ENCODE measurements at regions not wholly inside any gene's neighbourhood (a gene's known extent, or its start where the extent isn't known, plus 50 kb on each side); places are given as distances from the start of the nearest gene placed in this dataset.

- no peak for TF ChIP-seq CTCF (IDR thresholded peaks at IDR 0.05)
- intact Hi-C loops (cut with DNase I): no loop called here
- no peak overlapping the region for H3K27ac ChIP-seq
- DNase-seq: no peak
- no peaks in the 10 kb centered on the region for H3K27me3 ChIP-seq
- no peaks in the 10 kb centered on the region for H3K4me1 ChIP-seq
- no peaks in the 10 kb centered on the region for H3K9me3 ChIP-seq
- no peak overlapping the region for H3K9ac ChIP-seq (ENCODE audit: low read depth in 2 of 2, low read length in 2 of 2)
- no peak overlapping the region for H3K4me3 ChIP-seq
- H3K36me3 ChIP-seq: no peaks in the 10 kb centered on the region
Measured at GRCh38 chr7:35355911-35356310, 102.0 kb upstream of the TBX20 start.

GRCh38 chr7:35355199-35355598 is 101.3 kb upstream of the TBX20 start:
- intact Hi-C loops (cut with DNase I): no loop called here
- H3K27me3 ChIP-seq: no peaks in the 10 kb centered on the region
- no peak for DNase-seq
- no peak overlapping the region for H3K4me3 ChIP-seq
- no peaks in the 10 kb centered on the region for H3K9me3 ChIP-seq
- no peak overlapping the region for H3K27ac ChIP-seq
- no peak for TF ChIP-seq CTCF (IDR thresholded peaks at IDR 0.05)
- no peak overlapping the region for H3K9ac ChIP-seq (ENCODE audit: low read depth in 2 of 2, low read length in 2 of 2)
- H3K36me3 ChIP-seq: no peaks in the 10 kb centered on the region
- H3K4me1 ChIP-seq: no peaks in the 10 kb centered on the region

GRCh38 chr7:35353481-35353880 is 99.6 kb upstream of the TBX20 start:
- no peaks in the 10 kb centered on the region for H3K27me3 ChIP-seq
- H3K36me3 ChIP-seq: no peaks in the 10 kb centered on the region
- H3K9ac ChIP-seq (ENCODE audit: low read depth in 2 of 2, low read length in 2 of 2): no peak overlapping the region
- no peaks in the 10 kb centered on the region for H3K4me1 ChIP-seq
- TF ChIP-seq CTCF (IDR thresholded peaks at IDR 0.05): no peak
- intact Hi-C loops (cut with DNase I): no loop called here
- no peak overlapping the region for H3K27ac ChIP-seq
- H3K9me3 ChIP-seq: no peaks in the 10 kb centered on the region
- no peak for DNase-seq
- no peak overlapping the region for H3K4me3 ChIP-seq

- intact Hi-C loops (cut with DNase I): no loop called here
- no peak for TF ChIP-seq CTCF (IDR thresholded peaks at IDR 0.05)
- Histone ChIP-seq H3K36me3 (no peaks in the 10 kb centered on the region), H3K27ac (no peak overlapping the region), H3K27me3 (no peaks in the 10 kb centered on the region), H3K4me1 (no peaks in the 10 kb centered on the region), H3K9me3 (no peaks in the 10 kb centered on the region), H3K9ac (ENCODE audit: low read depth in 2 of 2, low read length in 2 of 2) (no peak overlapping the region), H3K4me3 (no peak overlapping the region)
- no peak for DNase-seq
Measured at GRCh38 chr7:35351466-35351865, 97.6 kb upstream of the TBX20 start.

- no peak for TF ChIP-seq CTCF (IDR thresholded peaks at IDR 0.05)
- no peak for DNase-seq
- intact Hi-C loops (cut with DNase I): no loop called here
- Histone ChIP-seq H3K4me3 (no peak overlapping the region), H3K9me3 (no peaks in the 10 kb centered on the region), H3K4me1 (no peaks in the 10 kb centered on the region), H3K27ac (no peak overlapping the region), H3K36me3 (no peaks in the 10 kb centered on the region), H3K27me3 (no peaks in the 10 kb centered on the region), H3K9ac (ENCODE audit: low read depth in 2 of 2, low read length in 2 of 2) (no peak overlapping the region)
Measured at GRCh38 chr7:35348611-35349400, 94.9 kb upstream of the TBX20 start.

Measured in colonic mucosa (tissue), 4 donors.